ENCODE measurements at regions not wholly inside any gene's neighbourhood (a gene's known extent, or its start where the extent isn't known, plus 50 kb on each side); places are given as distances from the start of the nearest gene placed in this dataset.

GRCh38 chr1:56250809-56251208, 328.6 kb downstream of the PLPP3 start:
- intact Hi-C loops (cut with micrococcal nuclease; ENCODE audit: unreplicated experiment) (loop anchor here (10.0 kb wide), 1 partner anchor 334 kb away; no protein-coding TSS in a partner anchor), in situ Hi-C loops (cut with MboI) (no loop called here)
- H3K4me1 ChIP-seq (ENCODE audit: control insufficient read depth, insufficient read depth, low read length) = no peaks in the 10 kb centered on the region
- WGBS (ENCODE audit: insufficient coverage, insufficient replicate concordance, low lambda C conversion rate, missing lambda C conversion rate) = 0% methylated on average over 1 of the region's 1 CpG
- no peaks in the 10 kb centered on the region for H4K20me1 ChIP-seq (ENCODE audit: control insufficient read depth, insufficient read depth)
- TF ChIP-seq SUPT20H (IDR thresholded peaks at IDR 0.05; ENCODE audit: borderline replicate concordance, control insufficient read depth, low read depth, low read length) (no peak), RAD21 (IDR thresholded peaks at IDR 0.05; ENCODE audit: insufficient read depth, low read depth, low read length) (no peak), MTA2 (IDR thresholded peaks at IDR 0.05; ENCODE audit: low read depth) (no peak), BACH1 (IDR thresholded peaks at IDR 0.05; ENCODE audit: borderline replicate concordance) (no peak), ATF3 (IDR thresholded peaks at IDR 0.05; ENCODE audit: borderline replicate concordance, extremely low read depth, low read depth, low read length) (no peak), USF1 (IDR thresholded peaks at IDR 0.05; ENCODE audit: borderline replicate concordance, extremely low read length, insufficient read depth, low read depth, low read length) (no peak), EZH2 (IDR thresholded peaks at IDR 0.05; ENCODE audit: borderline replicate concordance, control insufficient read depth, low read depth, low read length) (no peak)
- no peak overlapping the region for H3K4me3 ChIP-seq
- H2AFZ ChIP-seq (ENCODE audit: control insufficient read depth, low read depth, low read length) = no peak overlapping the region
- no peak overlapping the region for H3K27ac ChIP-seq (ENCODE audit: control insufficient read depth, insufficient read depth)
- H3K36me3 ChIP-seq (ENCODE audit: control insufficient read depth in 2 of 2, insufficient read depth in 2 of 2, low read length in 1 of 2) = no peaks in the 10 kb centered on the region
- no peaks in the 10 kb centered on the region for H3K27me3 ChIP-seq (replicated peaks in 1 of 2; ENCODE audit: control insufficient read depth in 2 of 2, insufficient read depth in 2 of 2, low read length in 1 of 2)
- H3K9me3 ChIP-seq (replicated peaks; ENCODE audit: control insufficient read depth, insufficient read depth, low read length) = no peaks in the 10 kb centered on the region
- no peak overlapping the region for H3K9ac ChIP-seq (ENCODE audit: control insufficient read depth, insufficient read depth, low read length)
- H3K79me2 ChIP-seq (ENCODE audit: control insufficient read depth, insufficient read depth, low read length) = no peaks in the 10 kb centered on the region
- no peak overlapping the region for H3K4me2 ChIP-seq (ENCODE audit: control insufficient read depth, insufficient read depth)
- RAD21 ChIA-PET (ENCODE audit: unreplicated experiment) = no interaction called here
- ATAC-seq (no peak), DNase-seq (ENCODE audit: low read depth, low spot score) (no peak), FAIRE-seq (no peak)
- no TSS peak for BruUV-seq (replicated peaks)
- POLR2A ChIA-PET = no interaction called here
- SMC1A ChIA-PET (ENCODE audit: uncharacterized antibody, unreplicated experiment) = no interaction called here
- CTCF ChIA-PET = interaction anchor here (1.0 kb wide), 1 partner anchor 334 kb away, joined by 4 read pairs; no protein-coding TSS in a partner anchor
